Loucy (cell line): ENCODE measurements at regions not wholly inside any gene's neighbourhood (a gene's known extent, or its start where the extent isn't known, plus 50 kb on each side); places are given as distances from the start of the nearest gene placed in this dataset.

Source experiments
- H2AFZ ChIP-seq: fragments of 200-600 bp; sonication (generic); 2 replicates; pipeline ENCODE4 v1.6.0; 2016; ENCODE audit warnings: antibody characterized with exemption, mild to moderate bottlenecking, low read length, moderate library complexity
- H3F3A ChIP-seq: fragments of 200-600 bp; 2 replicates; pipeline ENCODE4 v1.6.0; 2016; ENCODE audit warnings: antibody characterized with exemption, low read depth, mild to moderate bottlenecking
- H3K27me3 ChIP-seq: fragments of 200-600 bp; sonication (generic); 2 replicates; pipeline ENCODE4 v1.6.1; 2014; ENCODE audit warnings: low read length, mild to moderate bottlenecking; ENCODE audit not compliant: insufficient read depth, poor library complexity, severe bottlenecking
- H3K36me3 ChIP-seq: fragments of 200-600 bp; sonication (generic); 2 replicates; pipeline ENCODE4 v1.6.1; 2016; ENCODE audit warnings: low read length; ENCODE audit not compliant: insufficient read depth
- H3K4me1 ChIP-seq: fragments of 200-600 bp; sonication (generic); 2 replicates; pipeline ENCODE4 v1.5.1; 2014; ENCODE audit warnings: low read length, mild to moderate bottlenecking; ENCODE audit not compliant: insufficient read depth, poor library complexity, severe bottlenecking
- H3K4me2 ChIP-seq: fragments of 200-600 bp; sonication (generic); 2 replicates; pipeline ENCODE4 v1.6.0; 2014; ENCODE audit warnings: antibody characterized with exemption, low read length, low read depth, mild to moderate bottlenecking; ENCODE audit not compliant: poor library complexity, severe bottlenecking
- H3K4me3 ChIP-seq: fragments of 200-600 bp; sonication (generic); 2 replicates; pipeline ENCODE4 v1.5.1; 2014; ENCODE audit warnings: low read length, mild to moderate bottlenecking, mixed read lengths; ENCODE audit not compliant: poor library complexity, severe bottlenecking
- H3K79me2 ChIP-seq: fragments of 200-600 bp; sonication (generic); 2 replicates; pipeline ENCODE4 v1.6.1; 2014; ENCODE audit warnings: low read length; ENCODE audit not compliant: insufficient read depth
- H3K9ac ChIP-seq: fragments of 200-600 bp; sonication (generic); 2 replicates; pipeline ENCODE4 v1.6.0; 2014; ENCODE audit warnings: mild to moderate bottlenecking, low read depth, low read length, moderate library complexity; ENCODE audit not compliant: poor library complexity, severe bottlenecking
- H3K9me2 ChIP-seq: fragments of 200-600 bp; sonication (generic); replicated peaks from 2 replicates; pipeline ENCODE4 v1.6.1; 2016; ENCODE audit warnings: low read depth, low read length, mixed read lengths
- H3K9me3 ChIP-seq: fragments of 200-600 bp; sonication (generic); 2 replicates; pipeline ENCODE4 v1.6.1; 2014; ENCODE audit warnings: mild to moderate bottlenecking, antibody characterized with exemption, low read length, low read depth; ENCODE audit not compliant: insufficient read depth
- H4K20me1 ChIP-seq: fragments of 200-600 bp; sonication (generic); 2 replicates; pipeline ENCODE4 v1.6.0; 2014; ENCODE audit warnings: antibody characterized with exemption, low read length, mild to moderate bottlenecking; ENCODE audit not compliant: insufficient read depth, poor library complexity, severe bottlenecking
- EZH2phosphoT487 ChIP-seq: fragments of 200-600 bp; IDR thresholded peaks from 2 replicates; pipeline ENCODE4 v1.6.1; 2018; ENCODE audit warnings: antibody characterized with exemption, mild to moderate bottlenecking, moderate library complexity, borderline replicate concordance
- TF ChIP-seq, protein P1 (sequence below): fragments of 200-600 bp; sonication (generic); conservative IDR thresholded peaks from 2 replicates; pipeline ENCODE4 v1.5.1; 2014; ENCODE audit warnings: mild to moderate bottlenecking, antibody characterized with exemption, low read length

DNA sequence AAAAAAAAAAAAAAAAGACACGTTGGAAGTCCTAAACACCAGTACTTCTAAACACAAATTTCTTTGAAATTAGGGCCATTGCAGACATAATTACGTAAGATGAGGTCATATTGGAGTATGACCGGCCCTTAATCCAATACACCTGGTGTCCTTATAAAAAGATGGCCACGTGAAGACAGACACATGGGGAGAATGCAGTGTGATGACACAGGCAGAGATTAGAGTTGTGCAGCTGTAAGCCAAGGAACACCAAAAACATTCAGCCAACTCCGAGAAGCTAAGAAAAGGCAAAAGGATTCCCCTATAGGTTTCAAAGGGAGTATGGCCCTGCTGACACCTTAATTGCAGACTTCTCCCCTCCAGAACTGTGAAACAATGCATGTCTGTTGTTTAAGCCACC is 379.0 kb upstream of the PDZRN3 start:
- no peak for TF ChIP-seq EZH2phosphoT487
- TF ChIP-seq, protein P1, sequence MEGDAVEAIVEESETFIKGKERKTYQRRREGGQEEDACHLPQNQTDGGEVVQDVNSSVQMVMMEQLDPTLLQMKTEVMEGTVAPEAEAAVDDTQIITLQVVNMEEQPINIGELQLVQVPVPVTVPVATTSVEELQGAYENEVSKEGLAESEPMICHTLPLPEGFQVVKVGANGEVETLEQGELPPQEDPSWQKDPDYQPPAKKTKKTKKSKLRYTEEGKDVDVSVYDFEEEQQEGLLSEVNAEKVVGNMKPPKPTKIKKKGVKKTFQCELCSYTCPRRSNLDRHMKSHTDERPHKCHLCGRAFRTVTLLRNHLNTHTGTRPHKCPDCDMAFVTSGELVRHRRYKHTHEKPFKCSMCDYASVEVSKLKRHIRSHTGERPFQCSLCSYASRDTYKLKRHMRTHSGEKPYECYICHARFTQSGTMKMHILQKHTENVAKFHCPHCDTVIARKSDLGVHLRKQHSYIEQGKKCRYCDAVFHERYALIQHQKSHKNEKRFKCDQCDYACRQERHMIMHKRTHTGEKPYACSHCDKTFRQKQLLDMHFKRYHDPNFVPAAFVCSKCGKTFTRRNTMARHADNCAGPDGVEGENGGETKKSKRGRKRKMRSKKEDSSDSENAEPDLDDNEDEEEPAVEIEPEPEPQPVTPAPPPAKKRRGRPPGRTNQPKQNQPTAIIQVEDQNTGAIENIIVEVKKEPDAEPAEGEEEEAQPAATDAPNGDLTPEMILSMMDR = no peak
- no peak overlapping the region for H3K4me3 ChIP-seq
- H3K4me1 ChIP-seq = no peaks in the 10 kb centered on the region
- no peak overlapping the region for H3K4me2 ChIP-seq
- no peaks in the 10 kb centered on the region for H3K27me3 ChIP-seq
- no peak overlapping the region for H3K9ac ChIP-seq
- H3K79me2 ChIP-seq = no peaks in the 10 kb centered on the region
- H3K9me3 ChIP-seq = no peaks in the 10 kb centered on the region
- no peaks in the 10 kb centered on the region for H3K36me3 ChIP-seq
- H4K20me1 ChIP-seq = no peaks in the 10 kb centered on the region
- no peak overlapping the region for H2AFZ ChIP-seq
- no peaks in the 10 kb centered on the region for H3K9me2 ChIP-seq
- no peaks in the 10 kb centered on the region for H3F3A ChIP-seq

DNA sequence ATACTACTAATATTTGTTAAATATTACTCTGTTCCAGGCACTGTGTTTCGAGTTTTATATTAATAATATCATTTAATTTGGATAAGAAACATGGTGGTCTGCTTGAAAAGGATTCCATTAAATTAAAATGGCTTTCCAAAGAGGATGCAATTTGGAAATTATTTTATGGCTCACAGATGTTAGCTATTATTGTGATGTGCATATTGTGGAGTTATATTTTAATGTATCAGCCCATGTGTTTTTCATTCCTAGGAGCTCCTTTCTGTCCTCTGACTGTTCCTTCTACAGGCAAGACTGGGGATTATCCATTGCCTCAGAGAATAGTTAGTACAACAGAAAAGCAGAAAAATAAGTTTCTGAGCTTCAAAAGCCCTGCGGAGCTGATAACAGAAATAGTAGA is 376.7 kb upstream of the PDZRN3 start:
- TF ChIP-seq EZH2phosphoT487 = no peak
- TF ChIP-seq, protein P1 = no peak
- Histone ChIP-seq H3K79me2 (no peaks in the 10 kb centered on the region), H2AFZ (no peak overlapping the region), H3K27me3 (no peaks in the 10 kb centered on the region), H3K9ac (no peak overlapping the region), H3K9me2 (no peaks in the 10 kb centered on the region), H3K4me1 (no peaks in the 10 kb centered on the region), H3K9me3 (no peaks in the 10 kb centered on the region), H3K36me3 (no peaks in the 10 kb centered on the region), H3K4me3 (no peak overlapping the region), H3F3A (no peaks in the 10 kb centered on the region), H3K4me2 (no peak overlapping the region), H4K20me1 (no peaks in the 10 kb centered on the region)

DNA sequence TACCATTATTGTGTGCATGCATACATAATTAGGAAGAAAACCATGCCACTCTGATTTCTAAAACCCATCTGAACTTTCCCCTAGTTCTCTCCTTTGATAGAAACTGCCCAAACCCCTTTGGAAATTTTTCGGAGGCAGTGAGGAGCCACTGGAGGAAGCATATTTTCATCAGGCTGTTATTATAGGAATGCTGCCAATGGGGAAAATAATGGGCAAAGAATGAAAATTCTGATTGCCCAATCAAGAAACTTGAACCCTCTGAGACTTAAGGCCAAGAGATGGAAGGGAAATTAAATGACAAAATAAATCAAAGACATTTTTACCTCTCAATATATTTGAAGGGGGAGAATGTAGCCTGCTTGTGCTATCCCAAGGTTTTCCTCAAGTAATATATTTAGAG is 376.0 kb upstream of the PDZRN3 start:
- no peak overlapping the region for H3K9ac ChIP-seq
- H3K4me3 ChIP-seq = no peak overlapping the region
- no peaks in the 10 kb centered on the region for H4K20me1 ChIP-seq
- no peaks in the 10 kb centered on the region for H3K9me3 ChIP-seq
- no peaks in the 10 kb centered on the region for H3K36me3 ChIP-seq
- no peaks in the 10 kb centered on the region for H3K9me2 ChIP-seq
- no peaks in the 10 kb centered on the region for H3K27me3 ChIP-seq
- H3F3A ChIP-seq = no peaks in the 10 kb centered on the region
- H3K4me2 ChIP-seq = no peak overlapping the region
- H2AFZ ChIP-seq = no peak overlapping the region
- no peak for TF ChIP-seq EZH2phosphoT487
- TF ChIP-seq, protein P1 = no peak
- H3K4me1 ChIP-seq = no peaks in the 10 kb centered on the region
- no peaks in the 10 kb centered on the region for H3K79me2 ChIP-seq
